ENCODE measurements at regions not wholly inside any gene's neighbourhood (a gene's known extent, or its start where the extent isn't known, plus 50 kb on each side); places are given as distances from the start of the nearest gene placed in this dataset.

- no peak for TF ChIP-seq CTCF (IDR thresholded peaks at IDR 0.05)
- no peak for TF ChIP-seq POLR2A (IDR thresholded peaks at IDR 0.05)
Observed at GRCh38 chr1:81594206-81594605, 206.5 kb upstream of the ADGRL2 start.
